ENCODE measurements at regions not wholly inside any gene's neighbourhood (a gene's known extent, or its start where the extent isn't known, plus 50 kb on each side); places are given as distances from the start of the nearest gene placed in this dataset.
"Not testable (repeated sequence)": the region's sequence is repeated elsewhere in the genome, so short reads cannot be mapped to it uniquely, and the experiment has no call there.

- H3K79me2 ChIP-seq, result no peaks in the 10 kb centered on the region
- no peak overlapping the region for H3K27ac ChIP-seq
- TF ChIP-seq CTCF (IDR thresholded peaks at IDR 0.05; ENCODE audit: poor library complexity) (no peak), EZH2 (IDR thresholded peaks at IDR 0.05; ENCODE audit: borderline replicate concordance) (no peak), EZH2phosphoT487 (IDR thresholded peaks at IDR 0.05; ENCODE audit: low read depth, severe bottlenecking, unreplicated experiment) (no peak)
- 78% methylated on average over 2 of the region's 2 CpGs for WGBS (ENCODE audit: low lambda C conversion rate, missing lambda C conversion rate)
- no peaks in the 10 kb centered on the region for H3K9me2 ChIP-seq (replicated peaks; ENCODE audit: insufficient read depth)
- no peaks in the 10 kb centered on the region for H3K27me3 ChIP-seq
- no peak overlapping the region for H3K4me2 ChIP-seq
- H2AFZ ChIP-seq, result no peak overlapping the region
- no peak overlapping the region for H3K4me3 ChIP-seq
- no peaks in the 10 kb centered on the region for H3K9me3 ChIP-seq (ENCODE audit: low read depth)
- H3K4me1 ChIP-seq (ENCODE audit: insufficient read depth), result no peaks in the 10 kb centered on the region
- no peak for DNase-seq (ENCODE audit: low spot score)
- no peaks in the 10 kb centered on the region for H3K36me3 ChIP-seq (replicated peaks; ENCODE audit: insufficient read depth, low read depth)
- no peaks in the 10 kb centered on the region for H4K20me1 ChIP-seq (ENCODE audit: insufficient read depth, poor library complexity, severe bottlenecking)
Measured at GRCh38 chr6:159415540-159415939, 246.3 kb downstream of the FNDC1 start.

DNA sequence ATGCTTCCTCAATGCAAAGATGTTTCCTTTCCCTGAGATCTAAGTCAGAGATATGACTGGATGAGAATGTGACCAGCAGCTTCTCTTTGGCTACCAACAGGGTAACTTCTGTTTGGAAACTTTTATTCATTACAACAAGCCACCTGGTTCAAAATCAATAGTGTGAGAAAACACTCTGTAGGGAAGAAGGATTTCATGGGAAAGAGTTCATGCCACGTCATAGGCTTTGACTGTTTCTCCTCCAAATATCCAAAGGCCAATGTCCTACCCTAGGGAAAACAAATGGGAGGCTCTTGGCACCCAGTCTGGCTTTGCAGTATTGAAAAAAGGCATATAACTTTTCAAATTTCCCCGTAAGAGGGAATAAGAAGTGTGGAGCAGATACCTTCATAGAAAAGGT is 245.5 kb downstream of the FNDC1 start:
- no peak overlapping the region for H3K27ac ChIP-seq
- H3K9me3 ChIP-seq (ENCODE audit: low read depth), result no peaks in the 10 kb centered on the region
- H3K27me3 ChIP-seq, result no peaks in the 10 kb centered on the region
- H2AFZ ChIP-seq, result no peak overlapping the region
- no peaks in the 10 kb centered on the region for H3K36me3 ChIP-seq (replicated peaks; ENCODE audit: insufficient read depth, low read depth)
- no peak overlapping the region for H3K4me2 ChIP-seq
- DNase-seq (ENCODE audit: low spot score), result no peak
- no peaks in the 10 kb centered on the region for H3K9me2 ChIP-seq (replicated peaks; ENCODE audit: insufficient read depth)
- no peak for TF ChIP-seq CTCF (IDR thresholded peaks at IDR 0.05; ENCODE audit: poor library complexity)
- TF ChIP-seq EZH2 (IDR thresholded peaks at IDR 0.05; ENCODE audit: borderline replicate concordance), result no peak
- TF ChIP-seq EZH2phosphoT487 (IDR thresholded peaks at IDR 0.05; ENCODE audit: low read depth, severe bottlenecking, unreplicated experiment), result no peak
- 68% methylated on average over 2 of the region's 2 CpGs for WGBS (ENCODE audit: low lambda C conversion rate, missing lambda C conversion rate)
- H4K20me1 ChIP-seq (ENCODE audit: insufficient read depth, poor library complexity, severe bottlenecking), result no peaks in the 10 kb centered on the region
- no peaks in the 10 kb centered on the region for H3K79me2 ChIP-seq
- H3K4me1 ChIP-seq (ENCODE audit: insufficient read depth), result no peaks in the 10 kb centered on the region
- H3K4me3 ChIP-seq, result no peak overlapping the region

- DNase-seq (ENCODE audit: low spot score); H3K79me2 ChIP-seq; H3K27ac ChIP-seq; H3K4me3 ChIP-seq; H3K27me3 ChIP-seq; H3K9me2 ChIP-seq (replicated peaks; ENCODE audit: insufficient read depth); H3K4me2 ChIP-seq; H3K9me3 ChIP-seq (ENCODE audit: low read depth); H3K4me1 ChIP-seq (ENCODE audit: insufficient read depth); H4K20me1 ChIP-seq (ENCODE audit: insufficient read depth, poor library complexity, severe bottlenecking); H2AFZ ChIP-seq; H3K36me3 ChIP-seq (replicated peaks; ENCODE audit: insufficient read depth, low read depth): not testable (repeated sequence)
- 89% methylated on average over 20 of the region's 41 CpGs for WGBS (ENCODE audit: low lambda C conversion rate, missing lambda C conversion rate)
Measured at GRCh38 chr6:159407211-159407780, 238.1 kb downstream of the FNDC1 start.

DNA sequence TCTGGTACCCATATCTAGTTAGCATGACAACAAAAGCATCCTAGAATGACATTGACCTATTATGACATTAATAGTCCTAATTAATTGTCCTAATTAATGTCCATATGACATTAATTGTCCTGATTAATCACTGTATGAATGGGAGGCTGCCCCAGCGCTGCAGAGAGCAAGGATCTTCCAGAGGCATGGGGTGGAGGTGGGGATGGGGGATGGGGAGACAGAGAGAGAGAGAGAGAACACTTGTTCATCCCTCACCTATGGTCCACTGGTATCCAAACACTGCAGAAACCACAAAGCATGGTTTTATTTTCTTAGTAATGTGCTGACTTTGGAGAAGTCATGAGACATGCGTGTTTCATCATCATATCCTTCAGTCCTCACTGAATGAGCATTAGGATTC is 235.1 kb downstream of the FNDC1 start:
- no peak for DNase-seq (ENCODE audit: low spot score)
- Histone ChIP-seq H2AFZ (no peak overlapping the region), H3K27ac (no peak overlapping the region), H3K27me3 (no peaks in the 10 kb centered on the region), H3K4me2 (no peak overlapping the region), H3K4me1 (ENCODE audit: insufficient read depth) (no peaks in the 10 kb centered on the region), H3K79me2 (no peaks in the 10 kb centered on the region), H3K9me3 (ENCODE audit: low read depth) (no peaks in the 10 kb centered on the region), H4K20me1 (ENCODE audit: insufficient read depth, poor library complexity, severe bottlenecking) (no peaks in the 10 kb centered on the region), H3K4me3 (no peak overlapping the region), H3K9me2 (replicated peaks; ENCODE audit: insufficient read depth) (no peaks in the 10 kb centered on the region), H3K36me3 (replicated peaks; ENCODE audit: insufficient read depth, low read depth) (no peaks in the 10 kb centered on the region)
- WGBS (ENCODE audit: low lambda C conversion rate, missing lambda C conversion rate), result 74% methylated on average over 2 of the region's 2 CpGs
- TF ChIP-seq CTCF (IDR thresholded peaks at IDR 0.05; ENCODE audit: poor library complexity), result no peak
- TF ChIP-seq EZH2phosphoT487 (IDR thresholded peaks at IDR 0.05; ENCODE audit: low read depth, severe bottlenecking, unreplicated experiment), result no peak
- no peak for TF ChIP-seq EZH2 (IDR thresholded peaks at IDR 0.05; ENCODE audit: borderline replicate concordance)

All from hepatocyte (in vitro differentiated cells).